ENCODE measurements at regions not wholly inside any gene's neighbourhood (a gene's known extent, or its start where the extent isn't known, plus 50 kb on each side); places are given as distances from the start of the nearest gene placed in this dataset.

DNA sequence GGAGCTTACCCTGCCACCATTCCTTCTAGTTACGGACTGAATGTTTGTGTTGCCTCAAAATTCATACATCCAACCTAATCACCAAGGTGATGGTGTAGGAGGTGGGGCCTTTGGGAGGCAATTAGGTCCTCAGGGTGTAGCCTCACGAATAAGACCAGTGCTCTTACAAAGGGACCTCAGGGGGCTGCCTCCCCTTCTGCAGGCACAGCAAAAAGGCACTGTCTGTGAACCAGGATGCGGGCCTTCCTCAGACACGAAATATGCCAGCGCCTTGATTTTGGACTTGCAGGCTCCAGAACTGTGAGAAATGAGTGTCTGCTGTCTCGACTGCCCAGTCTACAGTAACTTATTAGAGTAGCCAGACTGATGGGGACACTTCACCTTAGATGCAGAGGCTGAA is 150.4 kb upstream of the HDAC4 start:
- TF ChIP-seq GATA3 (IDR thresholded peaks at IDR 0.05; ENCODE audit: low read depth, low read length) (no peak), GATA2 (IDR thresholded peaks at IDR 0.05; ENCODE audit: low read depth, low read length) (no peak)

DNA sequence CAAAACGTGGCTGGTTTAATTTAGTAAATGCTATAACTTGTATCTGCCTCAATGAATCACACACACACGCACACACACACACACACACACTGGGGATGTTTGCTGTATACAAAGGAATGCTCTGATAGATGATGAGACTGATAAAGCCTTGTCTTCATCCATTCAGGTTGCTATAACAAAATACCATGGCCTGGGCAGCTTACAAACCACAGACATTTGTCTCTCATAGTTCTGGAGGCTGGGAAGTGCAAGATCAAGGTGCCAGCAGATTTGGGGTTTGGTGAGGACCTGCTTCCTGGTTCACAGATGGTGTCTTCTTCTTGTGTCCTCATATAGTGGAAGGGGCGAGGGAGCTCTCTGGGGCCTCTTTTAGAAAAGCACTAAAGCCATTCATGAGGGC is 149.5 kb upstream of the HDAC4 start:
- TF ChIP-seq GATA2 (IDR thresholded peaks at IDR 0.05; ENCODE audit: low read depth, low read length) (no peak), GATA3 (IDR thresholded peaks at IDR 0.05; ENCODE audit: low read depth, low read length) (no peak)

DNA sequence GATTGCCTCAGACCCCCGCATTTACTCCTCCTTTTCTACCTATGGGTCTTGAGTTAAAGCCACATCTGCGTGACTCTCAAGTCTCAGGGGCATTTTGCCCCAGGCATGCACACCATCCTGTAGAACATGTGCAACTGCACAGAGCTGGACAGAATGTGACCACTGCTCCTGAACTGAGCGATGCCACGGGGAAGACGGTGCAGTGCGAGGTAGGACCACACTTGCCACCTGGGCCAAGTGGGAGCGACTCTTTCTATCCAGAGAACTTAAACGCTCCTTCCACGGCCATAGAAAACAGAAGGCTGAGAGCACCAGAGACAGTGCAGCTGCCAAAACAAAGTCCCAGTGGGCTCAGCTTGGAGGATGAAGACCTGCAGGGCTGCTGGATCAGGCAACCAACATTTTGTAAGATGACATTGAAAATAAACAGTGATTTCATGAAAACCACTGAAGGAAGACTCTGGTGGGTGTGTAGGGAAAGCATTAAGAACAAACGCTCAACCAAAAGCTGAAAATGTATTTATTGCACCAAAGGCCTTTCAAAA is 149.0 kb upstream of the HDAC4 start:
- TF ChIP-seq GATA2 (IDR thresholded peaks at IDR 0.05; ENCODE audit: low read depth, low read length) (no peak), GATA3 (IDR thresholded peaks at IDR 0.05; ENCODE audit: low read depth, low read length) (no peak)

DNA sequence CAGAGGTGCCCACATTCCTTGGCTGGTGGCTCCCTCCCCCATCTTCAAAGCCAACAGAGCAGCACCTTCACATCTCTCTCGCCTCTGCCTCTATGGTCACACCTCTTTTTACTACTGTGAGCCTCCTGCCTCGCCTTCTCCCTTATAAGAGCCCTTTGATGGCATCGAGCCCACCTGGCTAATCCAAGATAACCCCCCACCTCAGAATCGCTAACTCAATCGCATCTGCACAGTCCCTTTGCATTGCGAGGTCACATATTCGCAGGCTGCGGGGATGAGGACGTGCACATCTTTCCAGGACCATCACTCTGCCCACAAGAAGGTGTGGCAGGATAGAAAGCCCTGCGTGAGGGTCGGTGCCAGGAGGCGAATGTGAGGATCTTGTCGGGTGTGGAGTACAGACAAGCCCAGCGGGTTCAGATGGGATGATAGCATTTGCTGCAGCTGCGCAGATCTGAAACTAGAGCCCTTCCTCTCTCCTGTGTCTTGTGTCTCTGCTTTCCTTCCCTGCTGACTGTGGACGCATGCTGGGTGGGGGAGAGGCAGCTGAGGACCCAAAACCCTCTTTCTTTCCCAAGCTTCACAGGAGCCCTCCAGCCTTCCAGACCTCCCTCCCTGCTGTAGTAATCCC is 148.3 kb upstream of the HDAC4 start:
- no peak for TF ChIP-seq GATA2 (IDR thresholded peaks at IDR 0.05; ENCODE audit: low read depth, low read length)
- TF ChIP-seq GATA3 (IDR thresholded peaks at IDR 0.05; ENCODE audit: low read depth, low read length): no peak

DNA sequence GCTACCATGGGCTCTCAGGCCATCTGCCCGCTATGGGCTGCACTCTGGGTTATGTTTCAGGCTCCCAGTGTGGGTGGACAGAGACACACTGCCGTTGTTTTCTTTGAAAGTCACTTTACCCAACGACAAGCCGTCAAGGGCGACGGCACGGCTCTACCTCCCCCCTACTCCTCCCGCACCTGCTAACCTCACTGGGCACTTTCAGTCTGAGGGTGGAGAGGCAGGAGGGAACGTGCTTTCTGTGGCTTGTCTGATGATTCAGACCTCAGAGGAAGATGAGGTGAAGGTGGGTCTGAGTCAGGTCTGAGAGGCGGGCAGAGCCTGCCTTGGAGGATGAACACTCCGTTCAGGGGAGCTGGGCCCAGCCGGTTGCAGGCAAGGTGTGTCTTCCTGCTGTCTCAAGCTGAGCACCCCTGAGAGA is 147.6 kb upstream of the HDAC4 start:
- TF ChIP-seq GATA2 (IDR thresholded peaks at IDR 0.05; ENCODE audit: low read depth, low read length): no peak

DNA sequence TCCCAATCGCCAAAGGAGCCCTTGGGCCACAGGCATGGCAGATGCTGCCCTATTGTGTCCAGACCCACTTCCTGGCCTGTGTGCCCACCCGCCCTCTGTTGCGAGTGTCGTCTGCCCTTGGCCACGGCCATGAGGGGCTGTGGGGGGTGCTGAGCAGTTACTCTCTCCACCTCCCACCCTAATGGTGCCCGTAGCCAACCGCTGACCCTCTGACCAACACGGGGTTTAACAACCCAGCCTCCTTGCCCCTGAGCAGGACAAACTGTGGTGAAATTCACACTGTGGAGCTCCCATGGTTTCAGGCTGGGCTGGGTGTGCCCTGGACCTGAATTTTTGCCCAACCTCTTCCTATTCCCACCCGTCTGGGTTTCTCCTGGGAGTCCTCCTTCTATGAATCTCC is 145.7 kb upstream of the HDAC4 start:
- TF ChIP-seq GATA3 (IDR thresholded peaks at IDR 0.05; ENCODE audit: low read depth, low read length): no peak
- TF ChIP-seq GATA2 (IDR thresholded peaks at IDR 0.05; ENCODE audit: low read depth, low read length): no peak

DNA sequence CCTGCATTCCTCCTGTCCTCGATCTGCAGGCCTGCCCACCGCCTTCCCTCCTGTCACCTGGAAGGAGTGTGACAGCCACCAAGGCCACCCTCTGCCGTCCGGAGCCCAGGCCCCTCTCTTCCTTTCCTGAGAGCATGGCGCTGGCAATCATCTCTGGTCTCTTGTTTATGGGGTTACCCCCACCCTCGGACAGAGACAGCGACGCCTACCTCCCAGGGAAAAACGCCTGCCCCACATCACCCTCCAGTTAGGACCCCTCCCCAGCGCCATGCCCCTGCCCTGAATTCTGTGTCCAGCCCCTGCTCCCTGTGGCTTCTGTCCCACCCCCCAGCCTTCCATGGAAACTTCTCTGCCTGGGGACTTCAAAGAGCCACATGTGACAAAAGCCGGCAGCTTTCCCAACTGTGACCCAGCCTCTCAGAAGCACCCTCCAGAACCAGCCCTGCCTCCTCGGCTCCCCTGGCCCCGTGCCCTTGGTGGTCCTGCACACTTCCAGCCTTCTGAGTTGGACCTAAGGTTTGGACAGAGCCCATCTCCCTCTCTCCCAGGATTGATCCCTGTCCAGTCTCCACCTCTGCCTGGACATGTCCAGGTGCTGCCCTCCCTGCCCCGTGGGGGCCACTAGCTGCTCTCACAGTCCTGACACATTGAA is 145.0 kb upstream of the HDAC4 start:
- TF ChIP-seq GATA2 (IDR thresholded peaks at IDR 0.05; ENCODE audit: low read depth, low read length): no peak
- no peak for TF ChIP-seq GATA3 (IDR thresholded peaks at IDR 0.05; ENCODE audit: low read depth, low read length)

DNA sequence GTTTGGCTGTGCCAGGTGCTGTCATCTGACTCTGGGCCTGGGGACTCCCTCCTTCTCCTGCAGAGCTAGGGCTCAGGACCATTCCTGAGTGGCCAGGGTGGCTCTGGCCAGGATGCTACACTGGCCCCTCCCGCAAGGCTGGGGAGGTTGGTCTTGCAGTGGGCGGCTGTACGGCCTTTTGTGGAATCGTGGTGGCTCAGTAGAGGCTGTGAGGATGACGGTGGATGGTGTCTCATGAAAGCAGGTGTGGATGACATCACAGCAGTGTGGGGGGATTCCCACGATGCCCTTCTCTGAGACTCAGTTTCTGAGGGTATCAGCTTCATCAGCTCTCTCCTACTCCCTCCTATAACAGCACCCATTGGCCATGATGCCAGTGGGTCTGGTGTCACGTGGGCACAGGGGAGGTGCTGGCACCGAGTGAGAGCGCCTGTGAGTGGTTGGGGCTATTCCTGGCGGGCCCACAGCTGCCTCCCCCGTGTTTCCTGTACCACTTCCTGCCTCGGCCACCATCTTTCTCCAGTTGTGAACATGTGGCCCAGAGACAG is 144.2 kb upstream of the HDAC4 start:
- TF ChIP-seq GATA2 (IDR thresholded peaks at IDR 0.05; ENCODE audit: low read depth, low read length) (no peak), GATA3 (IDR thresholded peaks at IDR 0.05; ENCODE audit: low read depth, low read length) (no peak)

DNA sequence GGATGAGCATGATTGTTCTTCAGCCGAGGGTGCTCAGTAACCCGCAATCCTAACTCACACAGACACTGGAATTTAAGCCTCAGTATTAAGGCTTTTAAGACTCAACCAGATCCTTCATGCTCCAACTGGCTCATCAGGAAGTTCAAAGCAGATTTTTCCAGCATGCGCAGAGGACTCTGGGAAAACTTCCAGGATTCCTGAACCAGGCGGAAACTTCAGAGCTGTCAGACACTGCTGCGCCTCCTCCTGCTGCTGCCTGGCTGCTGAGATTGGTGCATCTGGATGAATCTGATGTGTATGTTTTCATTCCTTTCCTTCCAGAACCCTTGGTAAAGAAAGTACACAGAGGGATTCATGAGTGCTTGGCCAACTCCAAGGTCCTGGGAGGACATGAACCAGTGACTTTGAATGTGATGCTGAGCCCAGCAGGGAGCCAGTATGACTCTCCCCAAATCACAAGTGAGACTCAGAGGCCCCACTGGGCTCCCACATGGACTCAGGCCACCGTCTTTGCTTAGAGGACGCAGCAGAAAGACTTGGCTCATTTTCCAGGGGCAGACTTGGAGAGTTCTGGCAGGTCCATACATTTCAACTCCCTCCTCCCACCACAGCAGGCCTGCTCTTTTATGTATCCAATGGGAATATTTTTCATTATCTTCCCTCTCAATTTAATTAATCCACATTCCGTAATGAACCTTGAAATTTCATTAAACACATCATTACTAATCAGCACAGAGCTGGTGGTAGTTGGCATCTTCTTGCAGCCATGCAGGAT is 143.5 kb upstream of the HDAC4 start:
- TF ChIP-seq GATA2 (IDR thresholded peaks at IDR 0.05; ENCODE audit: low read depth, low read length) (no peak), GATA3 (IDR thresholded peaks at IDR 0.05; ENCODE audit: low read depth, low read length) (no peak)

DNA sequence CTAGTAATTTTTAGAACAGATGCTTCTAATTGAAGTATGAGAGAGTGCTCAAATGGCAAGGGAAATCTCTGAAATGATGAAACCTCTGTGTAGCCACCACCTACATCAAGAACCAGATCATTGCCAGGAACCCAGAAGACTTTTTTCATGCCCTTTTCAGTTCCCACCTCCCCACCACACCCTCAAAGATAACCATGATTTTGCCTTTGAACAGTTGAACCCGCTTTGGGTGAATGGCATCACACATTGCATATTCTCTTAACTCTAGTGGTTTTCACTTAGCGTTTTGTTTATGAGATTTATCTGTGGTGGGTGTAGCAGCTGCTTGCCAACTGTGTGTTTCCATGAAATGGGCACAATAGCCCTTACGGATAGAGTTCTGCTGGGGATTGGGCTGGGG is 142.9 kb upstream of the HDAC4 start:
- no peak for TF ChIP-seq GATA3 (IDR thresholded peaks at IDR 0.05; ENCODE audit: low read depth, low read length)
- TF ChIP-seq GATA2 (IDR thresholded peaks at IDR 0.05; ENCODE audit: low read depth, low read length): no peak

DNA sequence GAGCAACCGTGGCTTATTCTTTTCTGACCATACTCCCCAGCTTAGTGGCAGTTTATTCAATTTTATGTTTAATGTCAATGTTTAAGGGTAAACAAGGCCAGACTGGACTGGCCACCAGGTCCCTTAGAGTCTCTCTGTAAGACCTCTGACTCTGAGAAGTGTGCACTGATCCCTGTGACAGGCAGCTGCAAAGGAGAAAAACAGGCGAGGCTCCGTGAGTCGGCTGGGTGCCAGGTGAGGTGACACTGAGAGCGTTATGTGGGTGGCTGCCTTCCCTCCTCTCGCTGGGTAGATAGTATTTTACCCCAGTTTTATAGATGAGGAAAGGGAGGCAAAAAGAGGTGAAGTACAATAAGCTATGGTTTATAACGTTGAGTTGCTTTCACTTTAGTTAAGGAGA is 139.4 kb upstream of the HDAC4 start:
- no peak for TF ChIP-seq GATA3 (IDR thresholded peaks at IDR 0.05; ENCODE audit: low read depth, low read length)
- TF ChIP-seq GATA2 (IDR thresholded peaks at IDR 0.05; ENCODE audit: low read depth, low read length): no peak

DNA sequence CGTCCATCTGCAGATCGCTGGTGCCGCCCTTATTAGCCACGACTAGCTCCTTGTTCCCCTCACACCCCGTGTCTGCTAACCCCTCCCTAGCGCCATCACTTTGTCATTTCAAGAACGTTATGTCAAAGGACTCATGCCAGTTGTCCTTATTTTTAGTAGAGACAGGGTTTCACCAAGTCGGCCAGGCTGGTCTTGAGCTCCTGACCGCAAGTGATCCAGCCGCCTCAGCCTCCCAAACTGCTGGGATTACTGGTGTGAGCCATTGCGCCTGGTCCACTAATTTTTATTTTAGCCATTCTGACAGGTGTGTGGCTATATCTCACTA is 138.9 kb upstream of the HDAC4 start:
- no peak for TF ChIP-seq GATA3 (IDR thresholded peaks at IDR 0.05; ENCODE audit: low read depth, low read length)
- no peak for TF ChIP-seq GATA2 (IDR thresholded peaks at IDR 0.05; ENCODE audit: low read depth, low read length)

DNA sequence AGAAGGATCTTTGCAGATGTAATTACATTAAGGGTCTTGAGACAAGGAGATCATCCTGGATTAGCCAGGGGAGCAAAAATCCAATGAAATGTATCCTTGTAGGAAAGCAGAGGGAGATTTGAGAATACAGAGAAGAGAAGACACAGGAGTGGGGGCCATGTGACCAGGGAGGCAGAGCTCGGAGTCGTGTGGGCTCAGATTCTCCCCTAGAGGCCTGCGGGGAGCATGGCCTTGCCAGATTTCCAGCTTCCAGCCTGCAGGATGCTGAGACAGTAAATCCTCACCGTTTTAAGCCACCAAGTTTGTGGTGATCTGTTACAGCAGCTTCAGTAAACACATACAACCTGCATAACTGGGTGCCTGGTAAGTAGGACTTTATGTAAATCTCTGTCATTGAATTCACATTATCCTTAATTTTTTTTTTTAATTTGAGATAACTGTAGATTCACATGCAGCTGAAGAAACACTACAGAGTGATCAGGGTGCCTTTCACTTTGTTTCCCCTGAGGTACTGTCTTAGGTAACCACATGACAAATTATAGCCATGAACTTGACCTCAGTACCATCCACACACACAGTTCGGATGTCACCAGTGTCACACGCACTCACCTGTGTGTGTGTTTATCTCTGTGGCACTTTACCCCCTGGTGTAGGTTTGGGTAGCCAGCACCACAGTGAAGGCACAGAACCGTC is 138.4 kb upstream of the HDAC4 start:
- TF ChIP-seq GATA2 (IDR thresholded peaks at IDR 0.05; ENCODE audit: low read depth, low read length): no peak
- no peak for TF ChIP-seq GATA3 (IDR thresholded peaks at IDR 0.05; ENCODE audit: low read depth, low read length)

Data from SH-SY5Y (cell line).